CD14-positive monocyte (primary cell): ENCODE measurements at regions not wholly inside any gene's neighbourhood (a gene's known extent, or its start where the extent isn't known, plus 50 kb on each side); places are given as distances from the start of the nearest gene placed in this dataset.

ENCODE experiments used
- DNase-seq, 3 donors: peaks; one replicate each; pipeline ENCODE4 v3.0.0-alpha.2; 2011 to 2022
- H2AFZ ChIP-seq: 2 replicates; pipeline ENCODE4 v1.6.0; 2012; ENCODE audit warnings: mild to moderate bottlenecking, low read depth, low read length, inconsistent platforms; ENCODE audit not compliant: insufficient read depth, poor library complexity, severe bottlenecking
- H3K27ac ChIP-seq, 2 donors: 1 replicate in 1 of 2; 2 replicates in 1 of 2; pipeline ENCODE4 v1.5.1; 2012 to 2013; ENCODE audit warnings: low read length in 2 of 2, control low read depth in 1 of 2, inconsistent platforms in 1 of 2, low read depth in 1 of 2, mild to moderate bottlenecking in 1 of 2
- H3K27me3 ChIP-seq, 2 donors: one replicate each; pipeline versions ENCODE4 v1.6.0 to v1.6.1; 2011 to 2013; ENCODE audit warnings: low read length in 2 of 2; ENCODE audit not compliant: control insufficient read depth in 2 of 2, insufficient read depth in 2 of 2
- H3K36me3 ChIP-seq, 2 donors: replicated peaks in 1 of 2; 1 replicate in 1 of 2; 2 replicates in 1 of 2; pipeline versions ENCODE4 v1.5.1 to v1.6.1; 2012 to 2013; ENCODE audit warnings: low read length in 2 of 2, control low read depth in 1 of 2, inconsistent platforms in 1 of 2, mild to moderate bottlenecking in 1 of 2; ENCODE audit not compliant: insufficient read depth in 2 of 2, control insufficient read depth in 1 of 2
- H3K4me1 ChIP-seq, 2 donors: 1 replicate in 1 of 2; 2 replicates in 1 of 2; pipeline versions ENCODE4 v1.5.1 to v1.6.1; 2012 to 2013; ENCODE audit warnings: low read length in 2 of 2, control low read depth in 1 of 2, inconsistent platforms in 1 of 2, mild to moderate bottlenecking in 1 of 2, moderate library complexity in 1 of 2; ENCODE audit not compliant: insufficient read depth in 2 of 2, control insufficient read depth in 1 of 2
- H3K4me2 ChIP-seq: replicated peaks from 2 replicates; pipeline ENCODE3; 2012; ENCODE audit warnings: low read length, moderate library complexity, mild to moderate bottlenecking; ENCODE audit not compliant: poor library complexity, severe bottlenecking; ENCODE audit errors: extremely low read depth
- H3K4me3 ChIP-seq, 3 experiments: fragments of 200-600 bp in 1 of 3; sonication (generic) in 1 of 3; replicated peaks in 1 of 3; 1 replicate in 2 of 3; 2 replicates in 1 of 3; pipeline ENCODE4 v1.5.1; 2011 to 2013; ENCODE audit warnings: low read length in 3 of 3, mild to moderate bottlenecking in 3 of 3, control low read depth in 2 of 3, low read depth in 2 of 3, inconsistent platforms in 1 of 3, moderate library complexity in 1 of 3
- H3K79me2 ChIP-seq: 2 replicates; pipeline ENCODE4 v1.6.0; 2012; ENCODE audit warnings: mild to moderate bottlenecking, control low read depth, inconsistent platforms, low read length, moderate library complexity; ENCODE audit not compliant: insufficient read depth
- H3K9ac ChIP-seq: 2 replicates; pipeline ENCODE4 v1.6.0; 2017; ENCODE audit warnings: low read length, mild to moderate bottlenecking; ENCODE audit not compliant: insufficient read depth, poor library complexity, severe bottlenecking
- H3K9me3 ChIP-seq, 2 donors: replicated peaks in 1 of 2; 1 replicate in 1 of 2; 2 replicates in 1 of 2; pipeline versions ENCODE4 v1.5.1 to v1.6.1; 2012 to 2013; ENCODE audit warnings: low read length in 2 of 2, control low read depth in 1 of 2; ENCODE audit not compliant: control insufficient read depth in 1 of 2, insufficient read depth in 1 of 2
- H4K20me1 ChIP-seq: 2 replicates; pipeline ENCODE4 v1.6.0; 2012; ENCODE audit warnings: mild to moderate bottlenecking, low read length, control low read depth, moderate library complexity; ENCODE audit not compliant: insufficient read depth
- H3K27ac Mint-ChIP-seq, 7 donors: one replicate each; pipeline ENCODE4 v1.8.0; 2020; ENCODE audit warnings: mild to moderate bottlenecking in 7 of 7, mixed read lengths in 7 of 7, moderate library complexity in 6 of 7, inconsistent platforms in 2 of 7
- H3K27me3 Mint-ChIP-seq, 3 donors: one replicate each; pipeline ENCODE4 v1.8.0; 2021 to 2022; ENCODE audit warnings: low read depth in 3 of 3, mild to moderate bottlenecking in 3 of 3, mixed read lengths in 3 of 3, moderate library complexity in 3 of 3, inconsistent platforms in 1 of 3
- H3K36me3 Mint-ChIP-seq, 2 donors: one replicate each; pipeline ENCODE4 v1.8.0; 2020; ENCODE audit warnings: mixed read lengths in 2 of 2, inconsistent platforms in 1 of 2, mild to moderate bottlenecking in 1 of 2
- H3K4me1 Mint-ChIP-seq: one replicate; pipeline ENCODE4 v1.8.0; 2020; ENCODE audit warnings: mild to moderate bottlenecking, mixed read lengths
- H3K4me3 Mint-ChIP-seq, 2 donors: one replicate each; pipeline ENCODE4 v1.8.0; 2020; ENCODE audit warnings: mild to moderate bottlenecking in 2 of 2, mixed read lengths in 2 of 2, moderate library complexity in 1 of 2
- H3K9me3 Mint-ChIP-seq, 7 donors: one replicate each; pipeline ENCODE4 v1.8.0; 2020 to 2022; ENCODE audit warnings: mixed read lengths in 7 of 7, mild to moderate bottlenecking in 6 of 7, moderate library complexity in 6 of 7, inconsistent platforms in 2 of 7
- CTCF ChIP-seq: fragments of 200-600 bp; IDR thresholded peaks from one replicate; pipeline ENCODE4 v1.8.0; 2022; ENCODE audit warnings: antibody characterized with exemption, mild to moderate bottlenecking
- WGBS: methylation state at CpG from one replicate; pipeline ENCODE4 v1.1.5; 2013; ENCODE audit warnings: missing lambda C conversion rate; ENCODE audit not compliant: insufficient coverage; 5-methylcytosine and 5-hydroxymethylcytosine counted together
- intact Hi-C, 2 donors: fragments of 100-400 bp; cut with micrococcal nuclease; formaldehyde crosslinking; loops; one replicate each; pipeline versions ENCODE4 v1.15.0 to v1.15.1; 2023

DNA sequence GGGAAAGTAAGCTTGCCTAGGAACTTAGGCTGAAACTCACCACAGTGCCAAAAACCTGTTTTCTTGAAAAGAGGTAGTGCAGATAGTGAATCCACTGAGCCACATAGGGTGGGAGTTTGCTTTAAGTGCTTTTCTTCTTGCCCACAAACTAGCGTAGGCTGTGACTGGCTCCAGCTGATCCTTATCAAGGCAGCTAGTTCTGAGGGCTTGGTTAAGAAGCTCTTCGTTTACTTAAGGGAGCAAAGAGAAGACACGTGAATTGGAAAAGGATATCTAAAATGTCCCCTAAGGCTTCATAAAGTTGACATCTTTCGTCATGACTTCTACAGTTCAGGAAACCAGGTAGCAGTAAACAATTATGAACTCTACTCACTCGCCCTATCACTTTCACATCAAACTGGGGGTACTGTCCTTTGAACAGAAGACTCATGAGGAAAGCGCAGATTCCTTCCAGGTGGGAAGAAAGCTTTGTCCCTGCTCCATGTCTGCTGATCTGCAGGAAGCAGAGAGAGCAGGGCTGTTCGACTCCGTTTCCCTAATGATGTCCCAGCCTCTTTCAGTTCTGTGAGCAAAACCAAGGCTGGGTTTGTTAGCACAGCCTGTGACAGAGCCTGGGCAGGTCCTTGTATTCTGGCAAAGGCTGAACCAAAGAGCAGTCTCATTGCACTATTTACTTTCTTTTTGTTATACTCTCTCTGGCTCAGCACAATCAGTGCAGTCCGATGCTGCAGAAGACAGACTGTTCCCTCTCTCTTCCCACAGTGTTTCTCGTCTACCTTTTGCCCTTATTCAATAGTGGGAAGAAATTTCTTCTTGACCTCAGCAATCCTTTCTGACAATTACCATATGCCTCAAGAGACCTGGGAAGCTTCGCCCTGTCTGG lies 93.5 kb upstream of the ETV6 start:
- H3K27ac ChIP-seq, result no peak overlapping the region
- Mint-ChIP-seq H3K4me1 (peaks cover 14% of the 10 kb centered on the region), H3K9me3 (no peaks in the 10 kb centered on the region), H3K36me3 (no peaks in the 10 kb centered on the region), H3K27ac (peak overlapping the region in 1 of 7 donors; percentile 4), H3K27me3 (peaks cover 0 to 2% (median 2%) of the 10 kb centered on the region in 3 donors), H3K4me3 (no peak overlapping the region)
- no peaks in the 10 kb centered on the region for H3K4me1 ChIP-seq
- no peak for DNase-seq
- no peaks in the 10 kb centered on the region for H4K20me1 ChIP-seq
- H3K27me3 ChIP-seq, result no peaks in the 10 kb centered on the region
- no peaks in the 10 kb centered on the region for H3K9me3 ChIP-seq
- H3K9ac ChIP-seq, result no peak overlapping the region
- H3K4me3 ChIP-seq, result no peak overlapping the region
- H3K79me2 ChIP-seq, result no peaks in the 10 kb centered on the region
- TF ChIP-seq CTCF, result no peak
- intact Hi-C loops, result loop anchor here in 1 of 2 donors (10.0 kb wide), 1 partner anchor 479 kb away; no protein-coding TSS in a partner anchor
- 87% methylated on average over 2 of the region's 11 CpGs for WGBS
- H3K36me3 ChIP-seq, result no peaks in the 10 kb centered on the region
- H3K4me2 ChIP-seq, result no peak overlapping the region
- peak overlapping the region; percentile 20 for H2AFZ ChIP-seq

GRCh38 chr12:11556682-11557081 lies 92.8 kb upstream of the ETV6 start:
- no peak for DNase-seq
- H4K20me1 ChIP-seq, result no peaks in the 10 kb centered on the region
- no peaks in the 10 kb centered on the region for H3K36me3 Mint-ChIP-seq
- H3K9me3 Mint-ChIP-seq, result no peaks in the 10 kb centered on the region
- no peak overlapping the region for H2AFZ ChIP-seq
- TF ChIP-seq CTCF, result no peak
- H3K27me3 Mint-ChIP-seq, result peaks cover 0 to 2% (median 2%) of the 10 kb centered on the region in 3 donors
- no peaks in the 10 kb centered on the region for H3K4me1 ChIP-seq
- no peaks in the 10 kb centered on the region for H3K27me3 ChIP-seq
- H3K9me3 ChIP-seq, result no peaks in the 10 kb centered on the region
- WGBS, result 90% methylated on average over 5 of the region's 6 CpGs
- no peaks in the 10 kb centered on the region for H3K79me2 ChIP-seq
- intact Hi-C loops, result loop anchor here in 1 of 2 donors (10.0 kb wide), 1 partner anchor 478 kb away; no protein-coding TSS in a partner anchor
- H3K36me3 ChIP-seq, result no peaks in the 10 kb centered on the region
- H3K4me1 Mint-ChIP-seq, result peaks cover 14% of the 10 kb centered on the region
- H3K4me2 ChIP-seq, result no peak overlapping the region
- peak overlapping the region in 1 of 7 donors; percentile 4 for H3K27ac Mint-ChIP-seq
- no peak overlapping the region for H3K4me3 ChIP-seq
- H3K27ac ChIP-seq, result no peak overlapping the region
- H3K4me3 Mint-ChIP-seq, result no peak overlapping the region
- H3K9ac ChIP-seq, result no peak overlapping the region
